ENCODE measurements at regions not wholly inside any gene's neighbourhood (a gene's known extent, or its start where the extent isn't known, plus 50 kb on each side); places are given as distances from the start of the nearest gene placed in this dataset.

DNA sequence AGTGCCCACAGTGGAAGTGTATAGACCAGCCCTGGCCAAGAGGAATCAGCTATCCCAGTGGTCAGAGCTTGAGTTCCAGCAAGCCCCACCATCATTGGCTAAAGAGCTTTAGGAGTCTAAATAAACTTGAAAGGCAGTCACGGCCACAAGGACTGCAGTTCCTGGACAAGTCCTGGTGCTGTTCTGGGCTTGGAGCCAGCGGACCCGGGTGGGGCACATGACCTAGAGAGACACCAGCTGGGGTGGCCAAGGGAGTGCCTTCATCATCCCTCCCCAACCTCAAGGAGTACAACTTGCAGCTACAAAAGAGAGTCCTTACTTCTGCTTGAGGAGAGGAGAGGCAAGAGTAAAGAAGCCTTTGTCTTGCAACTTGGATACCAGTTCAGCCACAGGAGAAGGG, 439.8 kb upstream of the TMEFF2 start:
- TF ChIP-seq, protein P1, sequence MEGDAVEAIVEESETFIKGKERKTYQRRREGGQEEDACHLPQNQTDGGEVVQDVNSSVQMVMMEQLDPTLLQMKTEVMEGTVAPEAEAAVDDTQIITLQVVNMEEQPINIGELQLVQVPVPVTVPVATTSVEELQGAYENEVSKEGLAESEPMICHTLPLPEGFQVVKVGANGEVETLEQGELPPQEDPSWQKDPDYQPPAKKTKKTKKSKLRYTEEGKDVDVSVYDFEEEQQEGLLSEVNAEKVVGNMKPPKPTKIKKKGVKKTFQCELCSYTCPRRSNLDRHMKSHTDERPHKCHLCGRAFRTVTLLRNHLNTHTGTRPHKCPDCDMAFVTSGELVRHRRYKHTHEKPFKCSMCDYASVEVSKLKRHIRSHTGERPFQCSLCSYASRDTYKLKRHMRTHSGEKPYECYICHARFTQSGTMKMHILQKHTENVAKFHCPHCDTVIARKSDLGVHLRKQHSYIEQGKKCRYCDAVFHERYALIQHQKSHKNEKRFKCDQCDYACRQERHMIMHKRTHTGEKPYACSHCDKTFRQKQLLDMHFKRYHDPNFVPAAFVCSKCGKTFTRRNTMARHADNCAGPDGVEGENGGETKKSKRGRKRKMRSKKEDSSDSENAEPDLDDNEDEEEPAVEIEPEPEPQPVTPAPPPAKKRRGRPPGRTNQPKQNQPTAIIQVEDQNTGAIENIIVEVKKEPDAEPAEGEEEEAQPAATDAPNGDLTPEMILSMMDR (IDR thresholded peaks at IDR 0.05 in 2 of 3, conservative IDR thresholded peaks at IDR 0.05 in 1 of 3; ENCODE audit: control insufficient read depth in 2 of 3, extremely low read depth in 1 of 3, insufficient read depth in 1 of 3, low read depth in 3 of 3, low read length in 3 of 3): no peak
- TF ChIP-seq CHD2 (IDR thresholded peaks at IDR 0.05; ENCODE audit: borderline replicate concordance, low read depth, low read length) (no peak), SREBF2 (IDR thresholded peaks at IDR 0.05; ENCODE audit: low read length) (no peak), TCF12 (IDR thresholded peaks at IDR 0.05; ENCODE audit: low read depth, low read length) (no peak), NFYA (IDR thresholded peaks at IDR 0.05; ENCODE audit: borderline replicate concordance, low read depth, low read length) (no peak)
- TF ChIP-seq, protein P2, sequence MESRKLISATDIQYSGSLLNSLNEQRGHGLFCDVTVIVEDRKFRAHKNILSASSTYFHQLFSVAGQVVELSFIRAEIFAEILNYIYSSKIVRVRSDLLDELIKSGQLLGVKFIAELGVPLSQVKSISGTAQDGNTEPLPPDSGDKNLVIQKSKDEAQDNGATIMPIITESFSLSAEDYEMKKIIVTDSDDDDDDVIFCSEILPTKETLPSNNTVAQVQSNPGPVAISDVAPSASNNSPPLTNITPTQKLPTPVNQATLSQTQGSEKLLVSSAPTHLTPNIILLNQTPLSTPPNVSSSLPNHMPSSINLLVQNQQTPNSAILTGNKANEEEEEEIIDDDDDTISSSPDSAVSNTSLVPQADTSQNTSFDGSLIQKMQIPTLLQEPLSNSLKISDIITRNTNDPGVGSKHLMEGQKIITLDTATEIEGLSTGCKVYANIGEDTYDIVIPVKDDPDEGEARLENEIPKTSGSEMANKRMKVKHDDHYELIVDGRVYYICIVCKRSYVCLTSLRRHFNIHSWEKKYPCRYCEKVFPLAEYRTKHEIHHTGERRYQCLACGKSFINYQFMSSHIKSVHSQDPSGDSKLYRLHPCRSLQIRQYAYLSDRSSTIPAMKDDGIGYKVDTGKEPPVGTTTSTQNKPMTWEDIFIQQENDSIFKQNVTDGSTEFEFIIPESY (IDR thresholded peaks at IDR 0.05): no peak

Data from GM12878 (cell line).